Aorta (tissue), 5 donors: ENCODE measurements at regions not wholly inside any gene's neighbourhood (a gene's known extent, or its start where the extent isn't known, plus 50 kb on each side); places are given as distances from the start of the nearest gene placed in this dataset.

ENCODE experiments used
- ATAC-seq: fragments of 200-7000 bp; cut with Tn5 transposase; one replicate; pipeline ENCODE4 v1.9.1; 2022; ENCODE audit warnings: moderate library complexity; ENCODE audit not compliant: low FRiP score
- DNase-seq, 2 donors: peaks; one replicate each; pipeline ENCODE4 v3.0.0-alpha.2; 2020
- H3K27ac ChIP-seq, 2 donors: one replicate each; pipeline ENCODE4 v1.5.1; 2013; ENCODE audit warnings: low read length in 2 of 2, mild to moderate bottlenecking in 2 of 2, moderate library complexity in 2 of 2, control low read depth in 1 of 2, inconsistent platforms in 1 of 2, low read depth in 1 of 2
- H3K27me3 ChIP-seq, 2 donors: one replicate each; pipeline ENCODE4 v1.6.1; 2013; ENCODE audit warnings: control low read depth in 1 of 2, low read length in 1 of 2, mild to moderate bottlenecking in 1 of 2, moderate library complexity in 1 of 2; ENCODE audit not compliant: insufficient read depth in 2 of 2, control insufficient read depth in 1 of 2
- H3K36me3 ChIP-seq, 2 donors: one replicate each; pipeline ENCODE4 v1.6.1; 2013; ENCODE audit warnings: control low read depth in 1 of 2, low read length in 1 of 2, mild to moderate bottlenecking in 1 of 2; ENCODE audit not compliant: insufficient read depth in 2 of 2, control insufficient read depth in 1 of 2
- H3K4me1 ChIP-seq, 2 donors: one replicate each; pipeline ENCODE4 v1.6.1; 2013; ENCODE audit warnings: low read length in 2 of 2, control low read depth in 1 of 2, mild to moderate bottlenecking in 1 of 2, moderate library complexity in 1 of 2; ENCODE audit not compliant: insufficient read depth in 2 of 2, control insufficient read depth in 1 of 2
- H3K4me3 ChIP-seq, 2 donors: one replicate each; pipeline ENCODE4 v1.5.1; 2013; ENCODE audit warnings: low read length in 2 of 2, control low read depth in 1 of 2, mild to moderate bottlenecking in 1 of 2
- H3K9me3 ChIP-seq: one replicate; pipeline ENCODE4 v1.6.1; 2013; ENCODE audit warnings: mild to moderate bottlenecking, low read length; ENCODE audit not compliant: control insufficient read depth
- WGBS, 2 donors: extraction: QIAGEN DNeasy Blood & Tissue Kit; methylation state at CpG; one replicate each; pipeline ENCODE4 v1.1.7; 2013; 5-methylcytosine and 5-hydroxymethylcytosine counted together
- intact Hi-C, 2 donors: fragments of 100-400 bp; cut with DNase I; formaldehyde crosslinking; loops; one replicate each; pipeline versions ENCODE4 v1.14.2 to v1.15.0; 2022
- donor health status: healthy with polysubstance abuse.
- donor health status: Bipolar disorder and iron deficiency.
- donor health status: DM: no; HTN: no; CAD: no.
- donor health status: DM: no; HTN: no; CAD: no.
- donor health status: DM: yes; HTN: yes; CAD: no.

DNA sequence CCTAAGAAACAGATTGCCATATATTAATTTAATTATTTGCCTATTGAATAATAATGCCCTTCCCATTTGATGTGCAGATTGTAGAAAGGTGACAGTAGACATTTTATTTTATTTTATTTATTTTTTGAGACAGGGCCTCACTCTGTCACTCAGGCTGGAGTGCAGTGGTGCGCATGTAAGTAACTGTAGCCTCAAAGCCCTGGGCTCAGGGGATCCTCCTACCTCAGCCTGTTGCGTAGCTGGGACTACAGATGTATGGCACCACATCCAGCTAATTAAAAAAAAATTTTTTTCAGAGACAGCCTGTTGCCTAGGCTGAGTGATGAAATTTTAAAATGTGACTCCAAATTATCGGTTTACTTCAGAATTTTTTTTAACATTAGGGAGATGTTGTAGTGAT lies 1110.0 kb upstream of the EEF2KMT start:
- no peak for DNase-seq
- peaks cover 3% of the 10 kb centered on the region for H3K9me3 ChIP-seq

DNA sequence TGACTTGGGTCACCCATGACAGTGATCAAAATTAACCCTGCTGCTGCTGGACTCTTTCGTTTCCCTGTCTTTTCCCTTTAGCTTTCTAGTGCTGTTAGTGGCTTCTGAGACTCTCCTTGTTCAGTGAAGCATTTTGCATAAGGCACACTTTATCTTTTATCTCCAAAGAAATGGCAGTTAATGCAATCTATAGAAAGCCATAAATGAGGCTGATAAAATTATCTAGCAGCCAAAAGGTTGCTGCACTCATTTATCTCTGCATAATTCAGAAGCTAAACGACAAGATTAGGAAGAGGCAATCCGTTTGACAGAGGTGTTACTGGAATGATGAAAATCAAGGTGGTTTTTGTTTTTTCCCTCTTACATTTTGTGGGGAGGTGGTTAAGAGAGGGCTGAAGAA lies 1109.5 kb upstream of the EEF2KMT start:
- WGBS, 2 donors: 33 to 39% methylated on average over 3 of the region's 3 CpGs
- Histone ChIP-seq H3K27ac (no peak overlapping the region), H3K9me3 (peaks cover 3% of the 10 kb centered on the region), H3K27me3 (no peaks in the 10 kb centered on the region), H3K4me1 (no peaks in the 10 kb centered on the region), H3K4me3 (no peak overlapping the region), H3K36me3 (no peaks in the 10 kb centered on the region)
- ATAC-seq (no peak), DNase-seq (no peak)
- intact Hi-C loops: no loop called here

More for the DNA sequence above, 1110.0 kb upstream of the EEF2KMT start:
- WGBS, 2 donors: 79 to 82% methylated on average over 3 of the region's 3 CpGs
- Histone ChIP-seq H3K27ac (no peak overlapping the region), H3K27me3 (no peaks in the 10 kb centered on the region), H3K4me1 (no peaks in the 10 kb centered on the region), H3K36me3 (no peaks in the 10 kb centered on the region), H3K4me3 (no peak overlapping the region)
- intact Hi-C loops: no loop called here
- no peak for ATAC-seq

DNA sequence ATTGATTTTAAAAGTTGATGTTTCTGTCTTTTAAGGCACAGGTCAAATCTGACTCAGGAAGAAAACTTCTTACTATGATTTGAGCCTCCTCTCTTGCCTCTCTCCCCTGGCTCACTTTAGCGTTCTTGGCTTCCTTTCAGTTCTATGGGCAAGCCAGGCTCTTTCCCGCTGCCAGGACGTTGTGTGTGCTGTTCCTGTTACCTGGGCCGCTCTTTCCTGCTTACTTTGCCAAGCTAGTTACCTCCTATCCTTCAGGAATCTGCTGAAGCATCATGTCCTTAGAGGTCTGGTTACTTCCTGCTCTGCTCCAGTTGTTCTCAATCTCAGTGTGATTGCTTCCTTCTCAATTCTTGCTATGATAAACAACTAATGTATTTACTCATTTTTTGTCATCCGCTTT lies 1108.5 kb upstream of the EEF2KMT start:
- no peaks in the 10 kb centered on the region for H3K4me1 ChIP-seq
- H3K4me3 ChIP-seq: no peak overlapping the region
- ATAC-seq: no peak
- no peaks in the 10 kb centered on the region for H3K36me3 ChIP-seq
- H3K27me3 ChIP-seq: no peaks in the 10 kb centered on the region
- intact Hi-C loops: no loop called here
- H3K27ac ChIP-seq: no peak overlapping the region
- H3K9me3 ChIP-seq: peaks cover 3% of the 10 kb centered on the region
- WGBS, 2 donors: 47 to 48% methylated on average over 5 of the region's 5 CpGs
- DNase-seq: no peak

GRCh38 chr16:6204945-6205344 lies 1107.3 kb upstream of the EEF2KMT start:
- H3K27me3 ChIP-seq: no peaks in the 10 kb centered on the region
- H3K9me3 ChIP-seq: peaks cover 3% of the 10 kb centered on the region
- no peak overlapping the region for H3K4me3 ChIP-seq
- WGBS, 2 donors: 77% methylated on average over 2 of the region's 2 CpGs
- intact Hi-C loops: no loop called here
- H3K27ac ChIP-seq: no peak overlapping the region
- ATAC-seq (no peak), DNase-seq (no peak)
- H3K4me1 ChIP-seq: no peaks in the 10 kb centered on the region
- H3K36me3 ChIP-seq: no peaks in the 10 kb centered on the region

DNA sequence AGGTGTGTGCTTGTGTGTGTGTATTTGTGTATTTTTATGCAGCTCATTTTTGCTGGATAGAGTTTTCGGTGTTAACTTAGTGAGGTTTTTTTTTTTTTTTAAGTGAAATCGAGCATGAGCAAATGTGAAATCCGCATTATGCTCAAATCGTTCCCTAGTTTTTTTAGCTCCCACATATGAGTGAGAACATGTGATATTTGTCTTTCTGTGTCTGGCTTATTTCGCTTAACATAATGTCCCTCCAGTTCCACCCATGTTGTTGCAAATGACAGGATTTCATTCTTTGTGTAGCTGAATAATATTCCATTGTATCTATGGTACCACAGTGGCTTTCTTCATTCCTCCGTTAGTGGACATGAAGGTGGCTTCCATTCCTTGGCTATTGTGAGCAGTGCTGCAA lies 1103.3 kb upstream of the EEF2KMT start:
- 75 to 81% methylated on average over 6 of the region's 6 CpGs for WGBS, 2 donors
- DNase-seq (no peak), ATAC-seq (no peak)
- Histone ChIP-seq H3K4me1 (no peaks in the 10 kb centered on the region), H3K27ac (no peak overlapping the region), H3K36me3 (no peaks in the 10 kb centered on the region), H3K27me3 (no peaks in the 10 kb centered on the region), H3K4me3 (no peak overlapping the region), H3K9me3 (no peaks in the 10 kb centered on the region)
- intact Hi-C loops: no loop called here

GRCh38 chr16:6200271-6200670 lies 1102.7 kb upstream of the EEF2KMT start:
- DNase-seq: no peak
- Histone ChIP-seq H3K4me3 (no peak overlapping the region), H3K27ac (no peak overlapping the region), H3K27me3 (no peaks in the 10 kb centered on the region), H3K9me3 (no peaks in the 10 kb centered on the region), H3K36me3 (no peaks in the 10 kb centered on the region), H3K4me1 (no peaks in the 10 kb centered on the region)
- no peak for ATAC-seq
- intact Hi-C loops: no loop called here
- 86 to 87% methylated on average over 6 of the region's 6 CpGs for WGBS, 2 donors

DNA sequence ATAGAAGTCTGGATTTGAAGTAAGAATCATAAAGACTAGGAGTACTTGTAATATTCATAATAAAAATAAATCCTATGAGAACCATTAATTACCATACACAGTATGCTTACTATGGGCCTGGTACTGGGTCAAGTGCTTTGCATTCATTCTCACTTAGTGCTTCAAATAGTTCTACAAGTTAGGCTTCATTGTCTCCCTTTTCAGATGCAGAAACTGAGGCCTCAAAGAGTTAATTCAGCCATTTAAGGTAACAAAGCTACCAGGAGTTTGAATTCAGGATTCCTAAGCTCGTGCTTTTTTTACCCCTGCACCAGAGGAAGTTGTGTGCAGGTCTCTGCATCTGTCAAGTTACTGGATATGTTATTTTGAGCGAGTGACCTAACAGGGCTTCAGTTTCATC lies 1098.4 kb upstream of the EEF2KMT start:
- H3K4me1 ChIP-seq: no peaks in the 10 kb centered on the region
- ATAC-seq (no peak), DNase-seq (no peak)
- WGBS, 2 donors: 5 to 8% methylated on average over 2 of the region's 2 CpGs
- no peak overlapping the region for H3K27ac ChIP-seq
- H3K36me3 ChIP-seq: no peaks in the 10 kb centered on the region
- no peaks in the 10 kb centered on the region for H3K27me3 ChIP-seq
- intact Hi-C loops: no loop called here
- no peaks in the 10 kb centered on the region for H3K9me3 ChIP-seq
- H3K4me3 ChIP-seq: no peak overlapping the region

DNA sequence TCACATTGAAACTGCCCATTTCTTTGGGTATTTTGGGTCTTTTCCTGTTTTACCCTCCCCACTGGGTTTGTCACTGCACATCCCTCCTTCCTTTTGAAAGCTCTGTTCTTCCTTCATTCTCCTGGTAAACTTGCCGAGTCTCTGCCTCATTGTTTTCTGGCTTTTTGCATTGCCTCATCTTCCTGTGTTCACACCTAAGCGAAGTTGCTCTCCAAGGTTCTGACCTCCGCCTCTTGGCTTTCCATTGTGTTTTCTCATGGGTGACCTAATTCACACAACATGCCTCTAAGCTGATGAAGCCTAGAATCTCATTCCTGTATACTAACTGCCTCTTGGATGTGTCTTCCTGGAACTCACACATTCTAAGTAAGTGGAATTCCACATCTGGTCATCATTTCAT lies 1096.1 kb upstream of the EEF2KMT start:
- H3K4me1 ChIP-seq: no peaks in the 10 kb centered on the region
- intact Hi-C loops: no loop called here
- no peaks in the 10 kb centered on the region for H3K9me3 ChIP-seq
- no peaks in the 10 kb centered on the region for H3K36me3 ChIP-seq
- no peak overlapping the region for H3K4me3 ChIP-seq
- H3K27ac ChIP-seq: no peak overlapping the region
- H3K27me3 ChIP-seq: no peaks in the 10 kb centered on the region
- no peak for ATAC-seq
- no peak for DNase-seq
- 15 to 22% methylated on average over 3 of the region's 3 CpGs for WGBS, 2 donors

- no peak for ATAC-seq
- Histone ChIP-seq H3K27ac (no peak overlapping the region), H3K27me3 (no peaks in the 10 kb centered on the region), H3K36me3 (no peaks in the 10 kb centered on the region), H3K4me3 (no peak overlapping the region), H3K4me1 (no peaks in the 10 kb centered on the region), H3K9me3 (no peaks in the 10 kb centered on the region)
- DNase-seq: no peak
- WGBS, 2 donors: 74 to 77% methylated on average over 5 of the region's 5 CpGs
- intact Hi-C loops: no loop called here
These were observed 1095.4 kb upstream of the EEF2KMT start for GRCh38 chr16:6192984-6193383.
